Prostate gland (tissue), 2 donors: ENCODE measurements at regions not wholly inside any gene's neighbourhood (a gene's known extent, or its start where the extent isn't known, plus 50 kb on each side); places are given as distances from the start of the nearest gene placed in this dataset.
"Not testable (repeated sequence)": the region's sequence is repeated elsewhere in the genome, so short reads cannot be mapped to it uniquely, and the experiment has no call there.

ENCODE experiments used
- DNase-seq: peaks from one replicate; pipeline ENCODE4 v3.0.0-alpha.2; 2019; ENCODE audit warnings: low spot score
- H3K27ac ChIP-seq, 2 donors: fragments of 200-600 bp; sonication (generic); 2 replicates each; pipeline ENCODE4 v1.5.1; 2017 to 2019
- H3K27me3 ChIP-seq: fragments of 200-600 bp; sonication (generic); replicated peaks from 2 replicates; pipeline ENCODE4 v1.5.1; 2019; ENCODE audit not compliant: insufficient read depth
- H3K36me3 ChIP-seq, 2 donors: fragments of 200-600 bp; sonication (generic); 1 replicate in 1 of 2; 2 replicates in 1 of 2; pipeline versions ENCODE4 v1.5.1 to v1.8.1; 2017 to 2019
- H3K4me1 ChIP-seq: fragments of 200-600 bp; sonication (generic); replicated peaks from 2 replicates; pipeline ENCODE4 v1.5.1; 2019
- H3K4me3 ChIP-seq, 2 donors: fragments of 200-600 bp; sonication (generic); 2 replicates each; pipeline ENCODE4 v1.5.1; 2017 to 2019
- H3K9me3 ChIP-seq: fragments of 200-600 bp; sonication (generic); 2 replicates; pipeline ENCODE4 v1.5.1; 2017
- CTCF ChIP-seq, 4 experiments: fragments of 200-600 bp in 2 of 4; fragments of 450-650 bp in 2 of 4; sonication (generic) in 2 of 4; IDR thresholded peaks; 1 replicate in 3 of 4; 2 replicates in 1 of 4; pipeline ENCODE4 v1.5.1; 2016 to 2019; ENCODE audit warnings: antibody characterized with exemption in 4 of 4, mild to moderate bottlenecking in 2 of 4, moderate library complexity in 2 of 4
- POLR2A ChIP-seq: fragments of 450-650 bp; IDR thresholded peaks from one replicate; pipeline ENCODE4 v1.6.1; 2016; ENCODE audit warnings: antibody characterized with exemption, mild to moderate bottlenecking
- POLR2AphosphoS5 ChIP-seq: sonication (generic); formaldehyde crosslinking; IDR thresholded peaks from one replicate; pipeline ENCODE4 v1.6.1; 2017; ENCODE audit warnings: antibody characterized with exemption
- WGBS: methylation state at CpG from one replicate; pipeline ENCODE4 v1.1.5; 2018; 5-methylcytosine and 5-hydroxymethylcytosine counted together
- intact Hi-C: fragments of 100-400 bp; cut with DNase I; formaldehyde crosslinking; loops from one replicate; pipeline ENCODE4 v1.14.2; 2022

GRCh38 chr18:76613053-76613754 is 118.2 kb upstream of the ZNF516 start:
- Histone ChIP-seq H3K4me3 (no peak overlapping the region), H3K36me3 (no peaks in the 10 kb centered on the region), H3K9me3 (no peaks in the 10 kb centered on the region), H3K27ac (no peak overlapping the region), H3K4me1 (no peaks in the 10 kb centered on the region), H3K27me3 (no peaks in the 10 kb centered on the region)
- intact Hi-C loops: loop anchor here (5.0 to 10.0 kb wide), 2 partner anchors 46 to 118 kb away; partner anchors contain the start of gene ZNF516
- no peak for DNase-seq
- TF ChIP-seq POLR2A (no peak), POLR2AphosphoS5 (no peak), CTCF (IDR thresholded peaks at IDR 0.05) (no peak)
- 72% methylated on average over 16 of the region's 16 CpGs for WGBS

GRCh38 chr18:76611750-76612045 is 116.7 kb upstream of the ZNF516 start:
- not testable (repeated sequence) for H3K4me1 ChIP-seq, H3K9me3 ChIP-seq, H3K4me3 ChIP-seq, H3K27me3 ChIP-seq, DNase-seq, H3K36me3 ChIP-seq, H3K27ac ChIP-seq
- intact Hi-C loops: loop anchor here (5.0 to 10.0 kb wide), 2 partner anchors 44 to 117 kb away; partner anchors contain the start of gene ZNF516
- WGBS: 90% methylated on average over 26 of the region's 26 CpGs

GRCh38 chr18:76610933-76611749 is 116.1 kb upstream of the ZNF516 start:
- intact Hi-C loops: loop anchor here (5.0 to 10.0 kb wide), 2 partner anchors 44 to 116 kb away; partner anchors contain the start of gene ZNF516
- 61% methylated on average over 32 of the region's 32 CpGs for WGBS
- DNase-seq: peak; percentile 48
- TF ChIP-seq POLR2AphosphoS5 (peak; percentile 51), POLR2A (no peak)
- Histone ChIP-seq H3K4me3 (peak overlapping the region in 1 of 2 donors; percentile 14), H3K36me3 (no peaks in the 10 kb centered on the region), H3K4me1 (no peaks in the 10 kb centered on the region), H3K9me3 (no peaks in the 10 kb centered on the region), H3K27me3 (no peaks in the 10 kb centered on the region), H3K27ac (peak overlapping the region; percentile 5 to 54)

- 85% methylated on average over 4 of the region's 4 CpGs for WGBS
These were observed 115.0 kb upstream of the ZNF516 start for GRCh38 chr18:76610012-76610411.

GRCh38 chr18:76605341-76605929 is 110.4 kb upstream of the ZNF516 start:
- no peak for DNase-seq
- H3K27ac ChIP-seq: no peak overlapping the region
- intact Hi-C loops: no loop called here
- TF ChIP-seq CTCF (IDR thresholded peaks at IDR 0.05) (no peak), POLR2AphosphoS5 (no peak), POLR2A (no peak)
- no peaks in the 10 kb centered on the region for H3K36me3 ChIP-seq
- H3K4me3 ChIP-seq: no peak overlapping the region
- no peaks in the 10 kb centered on the region for H3K9me3 ChIP-seq
- no peaks in the 10 kb centered on the region for H3K27me3 ChIP-seq
- no peaks in the 10 kb centered on the region for H3K4me1 ChIP-seq
- 94% methylated on average over 5 of the region's 5 CpGs for WGBS

More at GRCh38 chr18:76610012-76610411, 115.0 kb upstream of the ZNF516 start:
- H3K36me3 ChIP-seq: no peaks in the 10 kb centered on the region
- no peaks in the 10 kb centered on the region for H3K4me1 ChIP-seq
- H3K27ac ChIP-seq: peak overlapping the region in 1 of 2 donors; percentile 54
- TF ChIP-seq POLR2AphosphoS5 (no peak), POLR2A (no peak), CTCF (IDR thresholded peaks at IDR 0.05) (no peak)
- no peaks in the 10 kb centered on the region for H3K9me3 ChIP-seq
- no peaks in the 10 kb centered on the region for H3K27me3 ChIP-seq
- H3K4me3 ChIP-seq: no peak overlapping the region
- intact Hi-C loops: loop anchor here (5.0 to 10.0 kb wide), 2 partner anchors 43 to 115 kb away; partner anchors contain the start of gene ZNF516
- DNase-seq: no peak
